ENCODE measurements at regions not wholly inside any gene's neighbourhood (a gene's known extent, or its start where the extent isn't known, plus 50 kb on each side); places are given as distances from the start of the nearest gene placed in this dataset.

GRCh38 chr1:105419030-105419429 is 1637.4 kb upstream of the PRMT6 start:
- no peaks in the 10 kb centered on the region for H3K36me3 ChIP-seq (replicated peaks; ENCODE audit: insufficient read depth, low read length)
- no peaks in the 10 kb centered on the region for H3K9me2 ChIP-seq (replicated peaks; ENCODE audit: insufficient read depth, low read length)
- TF ChIP-seq CTCF (IDR thresholded peaks at IDR 0.05; ENCODE audit: low read length) (no peak), EZH2 (optimal IDR thresholded peaks at IDR 0.05; ENCODE audit: low read depth, low read length) (no peak), EZH2phosphoT487 (IDR thresholded peaks at IDR 0.05; ENCODE audit: low read length) (no peak)
- no peak overlapping the region for H2AFZ ChIP-seq (ENCODE audit: low read length)
- H3K27me3 ChIP-seq (replicated peaks; ENCODE audit: insufficient read depth, low read length) = no peaks in the 10 kb centered on the region
- no peak overlapping the region for H3K27ac ChIP-seq (ENCODE audit: low read length)
- DNase-seq = no peak
- no peak overlapping the region for H3K4me3 ChIP-seq (ENCODE audit: low read length)
- H3F3A ChIP-seq (ENCODE audit: insufficient read depth, low read length) = no peaks in the 10 kb centered on the region
- H3K79me2 ChIP-seq (ENCODE audit: low read length) = no peaks in the 10 kb centered on the region
- no peaks in the 10 kb centered on the region for H3K9me3 ChIP-seq (replicated peaks; ENCODE audit: insufficient read depth, low read length)
- H4K20me1 ChIP-seq (ENCODE audit: insufficient read depth, low read length) = no peaks in the 10 kb centered on the region
- H3K4me1 ChIP-seq (ENCODE audit: low read length) = no peaks in the 10 kb centered on the region
- H3K9ac ChIP-seq (ENCODE audit: low read length) = no peak overlapping the region
- no peak overlapping the region for H3K4me2 ChIP-seq (ENCODE audit: low read depth, low read length)

GRCh38 chr1:105427543-105427942 is 1628.9 kb upstream of the PRMT6 start:
- Histone ChIP-seq H3K27me3 (replicated peaks; ENCODE audit: insufficient read depth, low read length) (no peaks in the 10 kb centered on the region), H3K79me2 (ENCODE audit: low read length) (no peaks in the 10 kb centered on the region), H3K4me2 (ENCODE audit: low read depth, low read length) (no peak overlapping the region), H3F3A (ENCODE audit: insufficient read depth, low read length) (no peaks in the 10 kb centered on the region), H3K9me3 (replicated peaks; ENCODE audit: insufficient read depth, low read length) (no peaks in the 10 kb centered on the region), H4K20me1 (ENCODE audit: insufficient read depth, low read length) (no peaks in the 10 kb centered on the region), H3K4me1 (ENCODE audit: low read length) (no peaks in the 10 kb centered on the region), H3K27ac (ENCODE audit: low read length) (no peak overlapping the region), H3K9me2 (replicated peaks; ENCODE audit: insufficient read depth, low read length) (no peaks in the 10 kb centered on the region), H3K9ac (ENCODE audit: low read length) (no peak overlapping the region), H2AFZ (ENCODE audit: low read length) (no peak overlapping the region), H3K4me3 (ENCODE audit: low read length) (no peak overlapping the region), H3K36me3 (replicated peaks; ENCODE audit: insufficient read depth, low read length) (no peaks in the 10 kb centered on the region)
- no peak for DNase-seq
- TF ChIP-seq EZH2phosphoT487 (IDR thresholded peaks at IDR 0.05; ENCODE audit: low read length) (no peak), CTCF (IDR thresholded peaks at IDR 0.05; ENCODE audit: low read length) (no peak), EZH2 (optimal IDR thresholded peaks at IDR 0.05; ENCODE audit: low read depth, low read length) (no peak)

GRCh38 chr1:105436589-105437259 is 1619.8 kb upstream of the PRMT6 start:
- Histone ChIP-seq H3K4me1 (ENCODE audit: low read length) (no peaks in the 10 kb centered on the region), H3K9me3 (replicated peaks; ENCODE audit: insufficient read depth, low read length) (no peaks in the 10 kb centered on the region), H3K36me3 (replicated peaks; ENCODE audit: insufficient read depth, low read length) (no peaks in the 10 kb centered on the region), H3K4me3 (ENCODE audit: low read length) (no peak overlapping the region), H3K27ac (ENCODE audit: low read length) (no peak overlapping the region), H3K9ac (ENCODE audit: low read length) (no peak overlapping the region), H4K20me1 (ENCODE audit: insufficient read depth, low read length) (no peaks in the 10 kb centered on the region), H2AFZ (ENCODE audit: low read length) (no peak overlapping the region), H3F3A (ENCODE audit: insufficient read depth, low read length) (no peaks in the 10 kb centered on the region), H3K9me2 (replicated peaks; ENCODE audit: insufficient read depth, low read length) (no peaks in the 10 kb centered on the region), H3K79me2 (ENCODE audit: low read length) (no peaks in the 10 kb centered on the region), H3K27me3 (replicated peaks; ENCODE audit: insufficient read depth, low read length) (no peaks in the 10 kb centered on the region), H3K4me2 (ENCODE audit: low read depth, low read length) (no peak overlapping the region)
- TF ChIP-seq EZH2 (optimal IDR thresholded peaks at IDR 0.05; ENCODE audit: low read depth, low read length) (no peak), CTCF (IDR thresholded peaks at IDR 0.05; ENCODE audit: low read length) (no peak), EZH2phosphoT487 (IDR thresholded peaks at IDR 0.05; ENCODE audit: low read length) (no peak)
- DNase-seq = no peak

All from MM.1S (cell line).